ENCODE measurements at regions not wholly inside any gene's neighbourhood (a gene's known extent, or its start where the extent isn't known, plus 50 kb on each side); places are given as distances from the start of the nearest gene placed in this dataset.

DNA sequence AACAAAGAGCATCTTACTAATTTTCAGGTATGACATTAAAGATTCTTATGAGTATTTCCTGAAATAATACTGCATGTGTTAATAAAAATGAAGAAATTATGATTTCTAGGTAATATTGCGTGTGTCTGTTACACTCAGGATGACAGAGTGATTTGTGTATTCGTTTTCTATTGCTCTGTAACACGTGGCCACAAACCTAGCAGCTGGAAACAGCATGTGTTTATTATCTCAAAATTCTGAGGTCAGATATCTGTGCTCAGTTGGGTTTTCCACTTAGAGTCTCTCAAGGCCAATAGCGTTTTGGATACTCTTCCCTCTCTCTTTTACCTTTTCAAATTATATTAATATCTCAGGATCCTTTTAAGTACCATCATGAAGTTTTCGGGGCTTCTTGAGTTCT is 667.9 kb upstream of the CDH7 start:
- no peak for TF ChIP-seq EZH2 (IDR thresholded peaks at IDR 0.05; ENCODE audit: low read length)
- TF ChIP-seq, protein P1, sequence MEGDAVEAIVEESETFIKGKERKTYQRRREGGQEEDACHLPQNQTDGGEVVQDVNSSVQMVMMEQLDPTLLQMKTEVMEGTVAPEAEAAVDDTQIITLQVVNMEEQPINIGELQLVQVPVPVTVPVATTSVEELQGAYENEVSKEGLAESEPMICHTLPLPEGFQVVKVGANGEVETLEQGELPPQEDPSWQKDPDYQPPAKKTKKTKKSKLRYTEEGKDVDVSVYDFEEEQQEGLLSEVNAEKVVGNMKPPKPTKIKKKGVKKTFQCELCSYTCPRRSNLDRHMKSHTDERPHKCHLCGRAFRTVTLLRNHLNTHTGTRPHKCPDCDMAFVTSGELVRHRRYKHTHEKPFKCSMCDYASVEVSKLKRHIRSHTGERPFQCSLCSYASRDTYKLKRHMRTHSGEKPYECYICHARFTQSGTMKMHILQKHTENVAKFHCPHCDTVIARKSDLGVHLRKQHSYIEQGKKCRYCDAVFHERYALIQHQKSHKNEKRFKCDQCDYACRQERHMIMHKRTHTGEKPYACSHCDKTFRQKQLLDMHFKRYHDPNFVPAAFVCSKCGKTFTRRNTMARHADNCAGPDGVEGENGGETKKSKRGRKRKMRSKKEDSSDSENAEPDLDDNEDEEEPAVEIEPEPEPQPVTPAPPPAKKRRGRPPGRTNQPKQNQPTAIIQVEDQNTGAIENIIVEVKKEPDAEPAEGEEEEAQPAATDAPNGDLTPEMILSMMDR (optimal IDR thresholded peaks at IDR 0.05 in 1 of 3, IDR thresholded peaks at IDR 0.05 in 1 of 3, conservative IDR thresholded peaks at IDR 0.05 in 1 of 3; ENCODE audit: extremely low read depth in 1 of 3, insufficient read depth in 2 of 3, low read length in 3 of 3) = no peak

All from keratinocyte (primary cell).